NCI-H2107 treated with DMSO at 0.1 percent for 48 hours (cell line): ENCODE measurements at regions not wholly inside any gene's neighbourhood (a gene's known extent, or its start where the extent isn't known, plus 50 kb on each side); places are given as distances from the start of the nearest gene placed in this dataset.

Source experiments
- DNase-seq: peaks from one replicate; lab custom pipeline; 2025; ENCODE audit not compliant: unreplicated experiment; lab: John Stamatoyannopoulos, UW

- DNase-seq = no peak
These were observed 224.2 kb downstream of the MINAR1 start for GRCh38 chr15:79656151-79657000.

GRCh38 chr15:79657722-79658121, 225.6 kb downstream of the MINAR1 start:
- no peak for DNase-seq

GRCh38 chr15:79659691-79660090, 227.6 kb downstream of the MINAR1 start:
- no peak for DNase-seq

- DNase-seq = no peak
These were observed 229.3 kb downstream of the MINAR1 start for GRCh38 chr15:79661411-79661810.

GRCh38 chr15:79673416-79674123, 223.2 kb downstream of the MTHFS start:
- no peak for DNase-seq

GRCh38 chr15:79674124-79674465, 222.7 kb downstream of the MTHFS start:
- no peak for DNase-seq

GRCh38 chr15:79675982-79676381, 220.8 kb downstream of the MTHFS start:
- no peak for DNase-seq

- no peak for DNase-seq
These were observed 220.2 kb downstream of the MTHFS start for GRCh38 chr15:79676621-79677020.

GRCh38 chr15:79677241-79677640, 219.6 kb downstream of the MTHFS start:
- no peak for DNase-seq

GRCh38 chr15:79678032-79678701, 218.6 kb downstream of the MTHFS start:
- DNase-seq = no peak

GRCh38 chr15:79680720-79681119, 216.1 kb downstream of the MTHFS start:
- DNase-seq = no peak

GRCh38 chr15:79682285-79682684, 214.5 kb downstream of the MTHFS start:
- DNase-seq = no peak

GRCh38 chr15:79682851-79683288, 213.9 kb downstream of the MTHFS start:
- DNase-seq = no peak

GRCh38 chr15:79689030-79689429, 207.8 kb downstream of the MTHFS start:
- DNase-seq = no peak

GRCh38 chr15:79700951-79701480, 195.8 kb downstream of the MTHFS start:
- DNase-seq = no peak

GRCh38 chr15:79702621-79703020, 194.2 kb downstream of the MTHFS start:
- DNase-seq = no peak

- no peak for DNase-seq
These were observed 175.6 kb downstream of the MTHFS start for GRCh38 chr15:79721256-79721655.

GRCh38 chr15:79724312-79724711, 172.5 kb downstream of the MTHFS start:
- no peak for DNase-seq

- no peak for DNase-seq
These were observed 172.0 kb downstream of the MTHFS start for GRCh38 chr15:79724804-79725203.

GRCh38 chr15:79728867-79729266, 167.9 kb downstream of the MTHFS start:
- no peak for DNase-seq

GRCh38 chr15:79736435-79737000, 160.3 kb downstream of the MTHFS start:
- DNase-seq = no peak
